BJ (cell line): ENCODE measurements at regions not wholly inside any gene's neighbourhood (a gene's known extent, or its start where the extent isn't known, plus 50 kb on each side); places are given as distances from the start of the nearest gene placed in this dataset.
"Not testable (repeated sequence)": the region's sequence is repeated elsewhere in the genome, so short reads cannot be mapped to it uniquely, and the experiment has no call there.

Experiments
- CTCF ChIA-PET: fragments of 350-600 bp; formaldehyde crosslinking; extraction: SDS; loops from one replicate; lab custom pipeline; 2021; ENCODE audit warnings: antibody characterized with exemption, inconsistent platforms; lab: Yijun Ruan, JAX
- POLR2A ChIA-PET: fragments of 300-600 bp; sonication (Branson Sonifier 250); formaldehyde crosslinking; extraction: SDS; loops from one replicate; lab custom pipeline; 2021; ENCODE audit warnings: antibody characterized with exemption; lab: Charles Lee
- DNase-seq: peaks from one replicate; pipeline ENCODE4 v3.0.0-alpha.2; 2011; ENCODE audit warnings: low read depth
- H3K27me3 ChIP-seq: 2 replicates; pipeline ENCODE4 v1.6.0; 2011; ENCODE audit warnings: low read length; ENCODE audit not compliant: control insufficient read depth, insufficient read depth
- H3K36me3 ChIP-seq: 2 replicates; pipeline ENCODE4 v1.5.1; 2011; ENCODE audit warnings: low read length; ENCODE audit not compliant: control insufficient read depth, insufficient read depth
- H3K4me3 ChIP-seq: 2 replicates; pipeline ENCODE4 v1.5.1; 2011; ENCODE audit warnings: low read depth, mild to moderate bottlenecking, control low read depth, low read length
- CTCF ChIP-seq: IDR thresholded peaks from 2 replicates; pipeline ENCODE4 v1.5.1; 2011; ENCODE audit warnings: low read depth, mild to moderate bottlenecking, control low read depth, inconsistent platforms, low read length, moderate library complexity; ENCODE audit not compliant: insufficient read depth

GRCh38 chr1:161454865-161455707 lies 50.2 kb upstream of the FCGR2A start:
- POLR2A ChIA-PET, CTCF ChIA-PET, H3K36me3 ChIP-seq, H3K27me3 ChIP-seq, H3K4me3 ChIP-seq, DNase-seq: not testable (repeated sequence)

GRCh38 chr1:161453950-161454864 lies 51.0 kb upstream of the FCGR2A start:
- H3K4me3 ChIP-seq, H3K36me3 ChIP-seq, DNase-seq, CTCF ChIA-PET, POLR2A ChIA-PET, H3K27me3 ChIP-seq: not testable (repeated sequence)

- H3K27me3 ChIP-seq, H3K36me3 ChIP-seq, CTCF ChIA-PET, POLR2A ChIA-PET, H3K4me3 ChIP-seq, DNase-seq: not testable (repeated sequence)
Measured at GRCh38 chr1:161451698-161452348, 53.4 kb upstream of the FCGR2A start.

- H3K36me3 ChIP-seq, H3K27me3 ChIP-seq, POLR2A ChIA-PET: not testable (repeated sequence)
Measured at GRCh38 chr1:161447760-161448332, 57.4 kb upstream of the FCGR2A start.

GRCh38 chr1:161447040-161447759 lies 58.1 kb upstream of the FCGR2A start:
- H3K36me3 ChIP-seq, H3K4me3 ChIP-seq, DNase-seq, POLR2A ChIA-PET, CTCF ChIA-PET, H3K27me3 ChIP-seq: not testable (repeated sequence)

More at GRCh38 chr1:161447760-161448332, 57.4 kb upstream of the FCGR2A start:
- DNase-seq, CTCF ChIA-PET, H3K4me3 ChIP-seq: not testable (repeated sequence)

- POLR2A ChIA-PET, H3K27me3 ChIP-seq, DNase-seq, H3K36me3 ChIP-seq, H3K4me3 ChIP-seq, CTCF ChIA-PET: not testable (repeated sequence)
Measured at GRCh38 chr1:161444725-161445124, 60.5 kb upstream of the FCGR2A start.

DNA sequence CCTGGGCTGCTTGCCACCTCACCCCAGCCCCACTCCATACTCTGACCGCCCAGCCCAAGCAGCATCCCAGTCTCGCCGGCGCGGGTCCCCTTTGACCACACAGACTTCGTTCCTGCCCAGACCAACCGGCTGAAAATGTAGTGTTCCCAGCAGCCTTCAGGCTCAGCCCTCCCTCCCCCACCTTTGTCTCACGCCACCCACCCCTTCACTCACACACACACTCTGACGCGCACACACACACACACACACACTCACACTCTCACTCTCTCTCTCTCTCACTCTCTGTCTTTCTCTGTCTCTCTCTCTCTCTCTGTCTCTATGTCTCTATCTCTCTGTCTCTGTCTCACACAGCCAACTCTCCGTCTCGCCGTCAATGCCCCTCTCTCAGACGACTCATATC lies 61.0 kb upstream of the FCGR2A start:
- CTCF ChIA-PET, POLR2A ChIA-PET, H3K36me3 ChIP-seq, H3K27me3 ChIP-seq, DNase-seq, H3K4me3 ChIP-seq: not testable (repeated sequence)

- no peaks in the 10 kb centered on the region for H3K36me3 ChIP-seq
- ChIA-PET POLR2A (no interaction called here), CTCF (interaction anchor here (0.6 to 1.8 kb wide), 7 partner anchors 9 to 43 kb away, joined by 3 to 9 read pairs (median 3); no protein-coding TSS in a partner anchor)
- peak; percentile 60 for TF ChIP-seq CTCF
- no peaks in the 10 kb centered on the region for H3K27me3 ChIP-seq
- no peak for DNase-seq
- H3K4me3 ChIP-seq = peak overlapping the region; percentile 49
Measured at GRCh38 chr1:161440312-161440894, 64.9 kb upstream of the FCGR2A start.
